Right lobe of liver (tissue), 4 donors: ENCODE measurements at regions not wholly inside any gene's neighbourhood (a gene's known extent, or its start where the extent isn't known, plus 50 kb on each side); places are given as distances from the start of the nearest gene placed in this dataset.

Source experiments
- POLR2A ChIP-seq: fragments of 450-650 bp; IDR thresholded peaks from one replicate; pipeline ENCODE4 v1.6.1; 2017; ENCODE audit warnings: antibody characterized with exemption, mild to moderate bottlenecking
- TF ChIP-seq, protein P1 (sequence below), 4 donors: fragments of 200-600 bp in 3 of 4; fragments of 450-650 bp in 1 of 4; IDR thresholded peaks; one replicate each; pipeline versions ENCODE4 v1.5.1 to v1.8.0; 2016 to 2022; ENCODE audit warnings: antibody characterized with exemption in 4 of 4, mild to moderate bottlenecking in 2 of 4
- donor health status: DM: no; HTN: no; CAD: no.
- donor health status: DM: no; HTN: no; CAD: no.
- donor health status: DM: no; HTN: yes; CAD: no.

DNA sequence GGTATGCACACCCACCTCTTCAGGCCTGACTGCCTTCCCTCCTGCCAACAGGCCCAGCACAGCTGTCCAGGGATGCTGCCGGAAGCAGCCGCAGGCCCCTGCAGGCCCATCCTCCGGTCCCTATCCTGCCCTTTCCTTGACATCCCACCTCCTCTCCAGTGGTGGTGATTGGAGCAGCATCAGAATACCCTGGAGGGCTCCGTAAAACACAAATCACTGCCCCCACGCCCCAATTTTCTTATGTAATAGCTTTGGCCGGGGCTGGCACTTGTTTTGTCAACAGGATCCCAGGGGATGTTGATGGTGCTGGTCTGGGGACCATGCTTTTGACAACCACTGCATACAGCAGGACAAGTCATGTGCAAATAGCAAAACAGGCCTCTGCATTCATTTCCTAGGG, 274.5 kb downstream of the GADD45G start:
- TF ChIP-seq, protein P1, sequence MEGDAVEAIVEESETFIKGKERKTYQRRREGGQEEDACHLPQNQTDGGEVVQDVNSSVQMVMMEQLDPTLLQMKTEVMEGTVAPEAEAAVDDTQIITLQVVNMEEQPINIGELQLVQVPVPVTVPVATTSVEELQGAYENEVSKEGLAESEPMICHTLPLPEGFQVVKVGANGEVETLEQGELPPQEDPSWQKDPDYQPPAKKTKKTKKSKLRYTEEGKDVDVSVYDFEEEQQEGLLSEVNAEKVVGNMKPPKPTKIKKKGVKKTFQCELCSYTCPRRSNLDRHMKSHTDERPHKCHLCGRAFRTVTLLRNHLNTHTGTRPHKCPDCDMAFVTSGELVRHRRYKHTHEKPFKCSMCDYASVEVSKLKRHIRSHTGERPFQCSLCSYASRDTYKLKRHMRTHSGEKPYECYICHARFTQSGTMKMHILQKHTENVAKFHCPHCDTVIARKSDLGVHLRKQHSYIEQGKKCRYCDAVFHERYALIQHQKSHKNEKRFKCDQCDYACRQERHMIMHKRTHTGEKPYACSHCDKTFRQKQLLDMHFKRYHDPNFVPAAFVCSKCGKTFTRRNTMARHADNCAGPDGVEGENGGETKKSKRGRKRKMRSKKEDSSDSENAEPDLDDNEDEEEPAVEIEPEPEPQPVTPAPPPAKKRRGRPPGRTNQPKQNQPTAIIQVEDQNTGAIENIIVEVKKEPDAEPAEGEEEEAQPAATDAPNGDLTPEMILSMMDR (IDR thresholded peaks at IDR 0.05): no peak
- TF ChIP-seq POLR2A: no peak
